ENCODE measurements at regions not wholly inside any gene's neighbourhood (a gene's known extent, or its start where the extent isn't known, plus 50 kb on each side); places are given as distances from the start of the nearest gene placed in this dataset.

- no peak for TF ChIP-seq POLR2A (IDR thresholded peaks at IDR 0.05; ENCODE audit: low read depth, low read length)
- no peak for TF ChIP-seq SPI1 (IDR thresholded peaks at IDR 0.05; ENCODE audit: low read depth, low read length)
- no peak for TF ChIP-seq TAF1 (IDR thresholded peaks at IDR 0.05; ENCODE audit: low read depth, low read length)
- TF ChIP-seq POLR2AphosphoS5 (IDR thresholded peaks at IDR 0.05; ENCODE audit: low read depth, low read length): no peak
- TF ChIP-seq POU2F2 (IDR thresholded peaks at IDR 0.05; ENCODE audit: low read depth, low read length): no peak
Observed at GRCh38 chr2:181829230-181829629, 62.3 kb upstream of the ITPRID2 start.

All from GM12891 (cell line).